Vagina (tissue), 2 donors: ENCODE measurements at regions not wholly inside any gene's neighbourhood (a gene's known extent, or its start where the extent isn't known, plus 50 kb on each side); places are given as distances from the start of the nearest gene placed in this dataset.

Experiments
- CTCF ChIP-seq, 3 experiments: fragments of 450-650 bp in 2 of 3; fragments of 200-600 bp in 1 of 3; sonication (generic) in 1 of 3; IDR thresholded peaks; one replicate each; pipeline ENCODE4 v1.5.1; 2017 to 2019; ENCODE audit warnings: antibody characterized with exemption in 3 of 3, mild to moderate bottlenecking in 2 of 3, moderate library complexity in 2 of 3
- POLR2A ChIP-seq, 2 donors: fragments of 450-650 bp; IDR thresholded peaks; one replicate each; pipeline ENCODE4 v1.6.1; 2017; ENCODE audit warnings: antibody characterized with exemption in 2 of 2, mild to moderate bottlenecking in 2 of 2, moderate library complexity in 2 of 2
- POLR2AphosphoS5 ChIP-seq, 2 donors: sonication (generic); formaldehyde crosslinking; IDR thresholded peaks; one replicate each; pipeline ENCODE4 v1.9.0; 2017; ENCODE audit warnings: antibody characterized with exemption in 2 of 2, mild to moderate bottlenecking in 2 of 2, low read depth in 1 of 2; ENCODE audit not compliant: insufficient read depth in 1 of 2

- no peak for TF ChIP-seq CTCF (IDR thresholded peaks at IDR 0.05)
- TF ChIP-seq POLR2A (IDR thresholded peaks at IDR 0.05): no peak
- TF ChIP-seq POLR2AphosphoS5 (IDR thresholded peaks at IDR 0.05; ENCODE audit: insufficient read depth in 1 of 2, low read depth in 1 of 2): no peak
Measured at GRCh38 chr15:96254173-96254572, 76.3 kb upstream of the NR2F2 start.
